NCI-H774 (cell line): ENCODE measurements at regions not wholly inside any gene's neighbourhood (a gene's known extent, or its start where the extent isn't known, plus 50 kb on each side); places are given as distances from the start of the nearest gene placed in this dataset.

Experiments used
- DNase-seq: peaks from one replicate; lab custom pipeline; 2025; lab: John Stamatoyannopoulos, UW

DNA sequence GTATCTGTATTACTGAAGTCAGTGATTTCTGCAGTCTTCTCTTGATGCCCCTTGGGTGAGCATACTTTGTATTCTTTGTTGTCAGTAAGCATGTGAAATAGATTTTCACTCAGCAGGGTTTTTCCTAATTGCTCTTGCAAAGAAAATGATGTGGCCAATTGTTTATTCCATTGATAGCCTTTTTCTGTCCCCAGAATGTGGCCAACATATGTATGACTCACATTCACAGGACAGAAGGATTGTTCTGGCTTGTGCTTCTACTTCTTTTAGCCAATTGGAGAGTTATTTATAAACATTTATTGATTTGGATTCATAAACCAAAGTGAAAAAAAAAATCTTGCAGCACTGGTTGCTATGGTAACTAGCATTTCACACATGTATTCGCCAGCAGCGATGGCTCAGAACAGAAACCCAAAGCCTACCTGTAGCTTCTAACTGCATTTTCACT, 54.4 kb upstream of the RBM24 start:
- DNase-seq, result no peak

- DNase-seq, result no peak
Measured at GRCh38 chr6:17227403-17227802, 53.8 kb upstream of the RBM24 start.
